Tibial nerve (tissue), 4 donors: ENCODE measurements at regions not wholly inside any gene's neighbourhood (a gene's known extent, or its start where the extent isn't known, plus 50 kb on each side); places are given as distances from the start of the nearest gene placed in this dataset.

Experiments
- CTCF ChIP-seq, 5 experiments: fragments of 200-600 bp in 3 of 5; fragments of 450-650 bp in 2 of 5; sonication (generic) in 3 of 5; IDR thresholded peaks; one replicate each; pipeline ENCODE4 v1.5.1; 2016 to 2019; ENCODE audit warnings: antibody characterized with exemption in 5 of 5, mild to moderate bottlenecking in 3 of 5, moderate library complexity in 2 of 5
- EP300 ChIP-seq, 2 donors: sonication (generic); formaldehyde crosslinking; IDR thresholded peaks; one replicate each; pipeline ENCODE4 v1.6.1; 2017; ENCODE audit warnings: antibody characterized with exemption in 2 of 2, mild to moderate bottlenecking in 1 of 2

GRCh38 chr7:12031638-12032037, 179.5 kb upstream of the TMEM106B start:
- no peak for TF ChIP-seq CTCF (IDR thresholded peaks at IDR 0.05)
- no peak for TF ChIP-seq EP300 (IDR thresholded peaks at IDR 0.05)
